GM12865 (cell line): ENCODE measurements at regions not wholly inside any gene's neighbourhood (a gene's known extent, or its start where the extent isn't known, plus 50 kb on each side); places are given as distances from the start of the nearest gene placed in this dataset.
A peak's percentile ranks its signal among the peaks of the same experiment; 100 is the strongest.

ENCODE experiments used
- DNase-seq: peaks from one replicate; pipeline ENCODE4 v3.0.0; 2010; ENCODE audit warnings: low read depth
- H3K4me3 ChIP-seq: 2 replicates; pipeline ENCODE4 v1.5.1; 2011; ENCODE audit warnings: mild to moderate bottlenecking, low read depth, low read length, control low read depth
- CTCF ChIP-seq: IDR thresholded peaks from 2 replicates; pipeline ENCODE4 v1.5.1; 2011; ENCODE audit warnings: low read length, control low read depth, low read depth, inconsistent platforms; ENCODE audit not compliant: insufficient read depth; ENCODE audit errors: missing control alignments

- peak; percentile 44 for TF ChIP-seq CTCF
- H3K4me3 ChIP-seq, result peak overlapping the region; percentile 21
- DNase-seq, result peak; percentile 65
Observed at GRCh38 chr1:81305997-81306452, 494.7 kb upstream of the ADGRL2 start.

- no peak overlapping the region for H3K4me3 ChIP-seq
- no peak for TF ChIP-seq CTCF
- no peak for DNase-seq
Observed at GRCh38 chr1:81304187-81304586, 496.5 kb upstream of the ADGRL2 start.

GRCh38 chr1:81299892-81300291 is 500.8 kb upstream of the ADGRL2 start:
- H3K4me3 ChIP-seq, result no peak overlapping the region
- no peak for DNase-seq
- TF ChIP-seq CTCF, result no peak

- no peak for TF ChIP-seq CTCF
- H3K4me3 ChIP-seq, result no peak overlapping the region
- DNase-seq, result no peak
Observed at GRCh38 chr1:81298266-81298665, 502.5 kb upstream of the ADGRL2 start.

GRCh38 chr1:81296601-81297000 is 504.1 kb upstream of the ADGRL2 start:
- H3K4me3 ChIP-seq, result no peak overlapping the region
- TF ChIP-seq CTCF, result no peak
- no peak for DNase-seq

GRCh38 chr1:81290326-81290725 is 510.4 kb upstream of the ADGRL2 start:
- TF ChIP-seq CTCF, result no peak

GRCh38 chr1:81288689-81289088 is 512.0 kb upstream of the ADGRL2 start:
- TF ChIP-seq CTCF, result no peak
- DNase-seq, result no peak
- no peak overlapping the region for H3K4me3 ChIP-seq

More at GRCh38 chr1:81290326-81290725, 510.4 kb upstream of the ADGRL2 start:
- no peak overlapping the region for H3K4me3 ChIP-seq
- DNase-seq, result no peak
